Frontal cortex (tissue), 3 donors: ENCODE measurements at regions not wholly inside any gene's neighbourhood (a gene's known extent, or its start where the extent isn't known, plus 50 kb on each side); places are given as distances from the start of the nearest gene placed in this dataset.
A peak's percentile ranks its signal among the peaks of the same experiment; 100 is the strongest.

Experiments
- DNase-seq, 2 donors: peaks; one replicate each; pipeline ENCODE4 v3.0.0; 2012; ENCODE audit warnings: low spot score in 2 of 2
- FAIRE-seq: peaks from 2 replicates; lab custom pipeline; 2012; peaks lifted over from hg19 to GRCh38; lab: Jason Lieb, UNC
- donor health status: control.
- donor health status: control.
- donor health status: control.

DNA sequence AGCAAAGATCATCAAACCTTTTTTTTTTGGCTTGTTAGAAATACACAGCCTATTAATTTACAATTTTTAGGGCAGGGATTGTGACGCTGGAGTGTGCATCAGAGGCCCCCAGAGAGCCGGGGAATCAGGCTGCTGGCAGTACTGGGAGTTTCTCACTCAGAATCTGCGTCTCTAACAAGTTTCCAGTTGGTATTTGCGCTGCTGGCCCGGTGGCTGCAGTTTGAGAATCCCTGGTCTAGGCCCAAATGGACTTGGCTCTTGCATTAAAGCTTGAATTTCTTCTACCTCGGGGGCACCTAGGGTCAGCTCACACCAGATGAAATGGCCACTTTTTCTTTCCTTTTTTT lies 150.9 kb upstream of the CIBAR2 start:
- no peak for FAIRE-seq
- no peak for DNase-seq

DNA sequence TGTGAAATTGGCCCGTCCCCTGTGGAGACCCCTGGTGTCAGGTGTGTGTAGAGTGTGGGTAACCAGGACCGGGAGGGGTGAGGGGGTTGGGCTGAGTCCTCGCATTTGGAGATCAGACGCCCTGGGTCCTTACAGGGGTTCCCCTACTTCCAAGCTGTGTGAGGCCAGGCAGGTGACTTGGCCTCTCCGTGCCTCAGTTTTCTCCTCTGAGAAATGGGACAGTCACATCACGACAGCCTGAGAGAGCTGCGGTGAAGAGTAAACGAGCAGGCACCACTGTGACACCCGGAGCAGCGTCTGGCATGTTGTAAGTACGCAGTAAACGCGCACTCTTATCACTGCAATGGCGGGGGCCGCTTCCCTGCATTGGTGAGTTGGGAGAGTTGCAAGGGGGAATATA lies 152.5 kb upstream of the CIBAR2 start:
- DNase-seq: no peak
- no peak for FAIRE-seq

DNA sequence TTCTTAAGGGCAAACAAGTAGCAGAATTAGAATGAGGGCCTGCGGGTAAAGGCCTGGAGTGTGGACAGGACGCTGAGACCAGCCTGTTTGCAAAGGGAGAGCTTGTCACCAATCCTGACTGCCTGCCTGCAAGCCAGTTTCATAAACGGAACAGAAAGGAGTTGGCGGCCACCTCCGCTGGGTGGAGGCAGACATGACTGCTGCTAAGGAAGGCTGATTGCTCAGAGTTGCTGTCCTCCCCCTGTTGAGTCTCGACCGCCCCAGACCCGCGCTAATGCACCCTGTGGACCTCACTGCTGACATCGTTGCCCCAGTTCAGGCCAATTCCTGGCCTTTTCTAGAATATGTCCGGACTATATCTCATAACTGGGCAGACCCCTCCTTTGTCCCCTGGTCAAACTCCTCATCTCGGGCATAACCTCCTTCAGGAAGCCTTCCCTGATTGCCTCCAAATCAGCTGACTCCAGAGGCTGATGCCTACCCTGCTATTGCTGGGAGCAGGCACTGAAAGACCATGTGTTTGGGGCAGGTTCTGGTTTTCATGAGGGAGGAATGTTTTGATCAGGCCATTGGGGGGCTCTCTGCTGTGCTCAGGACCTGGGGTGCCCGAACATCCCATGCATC lies 153.0 kb upstream of the CIBAR2 start:
- DNase-seq: no peak
- no peak for FAIRE-seq

DNA sequence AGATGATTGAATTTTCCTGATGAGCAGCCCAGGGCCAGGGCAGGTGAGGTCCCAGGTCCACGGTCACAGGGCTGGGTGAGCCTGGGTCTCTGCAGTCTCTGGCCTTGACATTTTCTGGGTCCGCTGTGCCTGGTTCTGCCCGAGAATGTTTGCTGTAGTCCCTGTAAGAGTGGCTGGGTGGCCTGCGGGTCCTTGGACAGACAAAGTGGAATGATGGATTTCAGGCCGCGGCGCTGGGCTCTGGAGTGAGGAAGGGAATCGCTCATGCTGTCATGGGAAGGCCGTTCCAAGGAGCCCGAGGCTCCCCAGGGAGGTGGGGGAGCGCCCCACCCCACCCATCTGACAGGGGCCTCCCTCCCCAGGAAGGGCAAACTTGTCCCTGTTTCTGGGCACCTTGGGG lies 153.5 kb upstream of the CIBAR2 start:
- DNase-seq (no peak), FAIRE-seq (no peak)

DNA sequence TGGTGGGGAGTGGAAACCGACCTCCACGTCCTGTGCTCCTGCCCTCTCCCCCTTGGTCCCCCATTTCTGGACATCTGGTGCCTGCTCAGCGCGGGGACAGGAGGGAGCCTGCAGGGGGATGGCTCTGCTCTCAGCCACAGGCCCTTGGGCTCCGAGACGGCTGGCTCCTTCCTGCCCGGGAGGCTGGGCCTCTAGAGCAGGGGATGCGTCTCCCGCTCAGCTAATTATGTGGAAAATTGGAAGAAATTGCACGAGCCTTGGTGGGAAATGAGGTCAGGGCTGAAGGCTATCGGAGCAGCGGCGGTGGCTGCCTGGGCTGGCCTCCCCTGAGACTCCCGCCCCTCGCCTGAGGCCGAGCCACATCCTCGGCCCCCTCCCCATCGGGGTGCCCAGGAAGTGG lies 154.6 kb upstream of the CIBAR2 start:
- FAIRE-seq (no peak), DNase-seq (no peak)

- FAIRE-seq: no peak
- DNase-seq: no peak
Measured at GRCh38 chr16:85267414-85267945, 155.2 kb upstream of the CIBAR2 start.

DNA sequence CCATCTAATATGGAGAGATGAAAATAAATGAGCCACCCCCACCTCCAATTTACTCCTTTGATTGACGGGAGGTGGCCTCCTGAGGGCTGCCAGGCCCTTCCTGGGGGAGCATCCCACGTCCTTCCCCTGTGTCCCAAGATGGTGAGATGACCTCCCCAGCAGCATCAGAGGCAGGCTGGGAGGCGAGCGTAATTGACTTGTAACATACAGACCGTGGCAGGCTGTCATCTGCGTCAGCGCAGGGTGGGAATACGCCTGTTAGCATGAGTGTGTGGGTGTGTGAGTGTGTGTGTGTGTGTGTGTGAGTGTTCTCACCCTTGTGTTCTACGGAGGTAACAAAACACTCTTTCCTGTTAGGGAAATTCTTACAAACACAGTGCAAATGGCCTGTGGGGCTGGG lies 156.9 kb upstream of the CIBAR2 start:
- no peak for DNase-seq
- FAIRE-seq: no peak

DNA sequence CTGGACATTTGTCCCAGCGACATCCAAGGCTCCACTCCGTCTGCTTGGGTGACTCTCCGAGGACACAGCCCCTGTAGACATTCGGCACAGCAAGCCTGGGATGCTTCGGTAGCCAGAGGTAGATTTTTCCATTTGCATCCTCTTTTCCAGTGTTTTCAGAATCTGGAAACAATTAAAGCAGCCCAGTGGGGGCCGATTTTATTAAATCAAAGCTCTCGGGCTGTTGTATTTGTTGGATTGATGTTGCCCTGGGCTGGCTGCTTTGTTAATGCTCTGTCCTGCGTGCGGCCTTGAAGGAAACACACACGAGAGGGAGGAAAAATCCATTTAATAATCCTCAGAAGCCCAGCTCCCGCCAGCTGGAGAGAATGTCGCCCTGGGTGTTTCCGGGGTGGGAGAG lies 158.1 kb upstream of the CIBAR2 start:
- FAIRE-seq: no peak
- DNase-seq: no peak

GRCh38 chr16:85271198-85271597 lies 158.9 kb upstream of the CIBAR2 start:
- DNase-seq: no peak
- no peak for FAIRE-seq

- no peak for DNase-seq
- FAIRE-seq: no peak
Measured at GRCh38 chr16:85273293-85273692, 161.0 kb upstream of the CIBAR2 start.

DNA sequence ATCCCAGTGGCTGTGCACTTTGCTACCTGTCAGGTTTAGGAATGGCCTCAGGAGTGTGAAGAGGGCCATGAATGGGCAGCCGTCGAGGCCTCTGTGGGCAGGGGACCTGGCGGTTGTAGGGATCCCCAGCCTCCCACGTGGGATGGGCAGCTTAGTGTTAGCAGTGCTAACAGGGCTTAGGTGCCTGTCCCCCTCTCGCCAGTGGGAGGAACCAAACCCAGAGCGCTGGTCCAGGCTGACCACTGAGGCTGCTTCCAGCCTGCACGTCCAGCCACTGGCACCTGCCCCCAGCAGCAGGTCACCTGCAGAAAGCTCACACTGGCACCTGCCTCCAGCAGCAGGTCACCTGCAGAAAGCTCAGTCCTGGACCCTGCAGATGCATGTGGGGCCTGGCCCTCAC lies 162.2 kb upstream of the CIBAR2 start:
- DNase-seq: no peak
- no peak for FAIRE-seq

DNA sequence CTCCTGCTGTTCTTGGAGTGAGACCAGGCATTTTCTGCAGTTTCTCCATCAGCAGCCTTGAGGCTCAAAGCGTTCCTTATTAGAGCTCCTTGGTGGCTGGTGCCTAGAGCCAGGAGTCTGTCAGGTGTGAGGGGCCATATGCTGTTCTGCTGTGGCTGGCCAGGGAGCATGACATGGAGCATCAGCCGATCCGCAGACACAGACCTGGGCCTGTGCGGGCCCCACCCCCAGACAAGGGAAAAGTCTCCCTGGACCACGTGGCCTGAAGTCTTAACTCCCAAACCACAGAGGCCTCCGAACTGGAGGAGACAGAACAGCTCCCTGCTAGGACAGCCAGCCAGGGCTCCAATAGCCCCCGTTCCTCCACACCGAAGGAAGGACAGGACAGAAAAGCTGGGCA lies 162.7 kb upstream of the CIBAR2 start:
- FAIRE-seq (no peak), DNase-seq (no peak)

- FAIRE-seq: no peak
- DNase-seq: peak; percentile 78 to 88
Measured at GRCh38 chr16:85275533-85276249, 163.4 kb upstream of the CIBAR2 start.

DNA sequence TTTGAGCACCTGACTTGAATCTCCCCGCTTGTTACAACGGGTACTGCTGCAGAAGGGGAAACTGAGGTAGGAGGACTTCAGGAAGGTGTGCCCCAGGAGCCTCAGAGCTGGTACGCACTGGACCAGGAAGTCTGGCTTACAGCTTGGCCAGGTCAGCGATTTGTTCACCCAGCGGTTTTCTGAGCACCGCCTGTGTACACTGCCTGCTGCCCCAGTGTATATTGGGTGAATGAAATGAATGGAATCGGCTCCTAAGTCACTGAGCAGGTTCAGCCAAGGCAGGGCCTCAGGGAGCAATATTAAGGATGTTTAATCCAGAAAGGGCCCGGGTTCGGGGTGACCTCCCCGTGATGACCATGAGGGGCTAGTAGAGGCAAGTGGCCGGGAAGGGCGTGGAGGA lies 164.0 kb upstream of the CIBAR2 start:
- FAIRE-seq: no peak
- no peak for DNase-seq

- no peak for DNase-seq
Measured at GRCh38 chr16:85276721-85277120, 164.4 kb upstream of the CIBAR2 start.

GRCh38 chr16:85278839-85279238 lies 166.6 kb upstream of the CIBAR2 start:
- DNase-seq (no peak), FAIRE-seq (no peak)

More at GRCh38 chr16:85276721-85277120, 164.4 kb upstream of the CIBAR2 start:
- FAIRE-seq: no peak

DNA sequence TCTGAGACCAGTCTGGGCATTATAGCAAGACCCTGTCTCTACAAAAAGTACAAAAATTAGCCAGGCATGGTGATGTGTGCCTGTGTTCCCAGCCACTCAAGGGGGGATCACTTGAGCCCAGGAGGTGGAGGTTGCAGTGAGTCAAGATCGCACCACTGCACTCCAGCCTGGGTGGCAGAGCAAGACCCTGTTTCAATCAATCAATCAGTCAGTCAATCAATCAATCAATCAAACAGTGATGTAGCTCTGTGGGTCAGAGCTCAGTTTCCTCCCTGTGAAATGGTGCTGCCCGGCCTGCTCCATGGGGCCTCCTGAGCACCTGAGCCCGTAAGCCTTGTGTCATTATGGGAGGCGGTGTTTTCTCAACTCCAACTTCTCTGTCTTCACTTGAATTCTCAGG lies 167.1 kb upstream of the CIBAR2 start:
- DNase-seq (no peak), FAIRE-seq (no peak)

DNA sequence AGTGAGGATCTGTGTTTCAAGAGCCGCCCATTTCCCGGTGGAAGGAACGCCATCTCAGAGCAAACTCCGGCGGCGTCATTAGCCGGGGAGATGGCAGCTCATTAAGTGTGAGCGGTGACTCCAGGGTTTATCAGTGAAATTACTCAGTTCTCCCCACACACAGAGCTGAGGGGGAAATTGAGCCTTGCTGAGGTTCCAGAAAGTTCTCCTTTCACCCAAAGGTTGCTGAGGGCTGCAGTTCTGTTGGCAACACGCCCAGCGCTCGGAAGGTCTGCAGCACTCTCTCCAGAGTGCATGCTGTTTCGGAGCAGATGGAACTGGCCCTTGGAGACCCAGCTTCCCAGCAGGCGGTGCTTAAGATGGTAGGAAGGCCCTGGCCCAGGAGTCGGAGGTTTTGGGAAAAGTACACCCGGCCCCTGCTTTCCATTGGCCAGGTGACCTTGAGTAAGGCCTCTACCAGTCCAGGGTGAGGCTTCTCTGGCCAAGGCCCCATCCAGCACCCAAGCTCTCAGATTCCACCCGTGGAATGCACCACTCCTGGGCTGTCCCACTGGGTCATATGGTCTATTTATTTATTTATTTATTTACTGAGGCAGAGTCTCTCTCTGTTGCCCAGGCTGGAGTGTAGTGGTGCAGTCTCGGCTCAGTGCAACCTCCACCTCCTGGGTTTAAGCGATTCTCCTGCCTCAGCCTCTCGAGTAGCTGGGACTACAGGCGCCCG lies 167.7 kb upstream of the CIBAR2 start:
- DNase-seq (no peak), FAIRE-seq (no peak)

- DNase-seq (no peak), FAIRE-seq (no peak)
Measured at GRCh38 chr16:85281181-85281580, 168.9 kb upstream of the CIBAR2 start.

DNA sequence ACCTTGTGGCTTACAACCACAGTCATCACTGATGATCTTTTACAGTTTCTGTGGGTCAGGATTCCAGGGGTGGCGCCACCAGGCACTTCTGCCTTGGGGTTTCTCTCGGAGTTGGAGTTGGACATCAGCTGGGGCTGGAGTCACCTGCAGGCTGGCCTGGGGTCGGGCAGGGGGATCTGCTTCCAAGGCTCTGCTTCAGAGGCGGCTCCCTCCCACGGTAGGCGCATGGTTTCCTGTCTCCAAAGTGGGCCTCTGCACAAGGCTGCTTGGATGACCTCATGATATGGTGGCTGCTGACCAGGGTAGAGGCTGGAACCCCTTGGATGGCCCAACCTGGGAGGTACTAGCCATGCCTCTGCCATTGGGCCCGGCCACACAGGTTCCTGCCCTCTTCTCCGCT lies 170.6 kb upstream of the CIBAR2 start:
- FAIRE-seq: no peak
- DNase-seq: no peak
